Stimulated activated CD8-positive, alpha-beta memory T cell treated with anti-CD3 and anti-CD28 coated beads, Interleukin-2, amount 100 ng/mL, for 48 hours (primary cell): ENCODE measurements at regions not wholly inside any gene's neighbourhood (a gene's known extent, or its start where the extent isn't known, plus 50 kb on each side); places are given as distances from the start of the nearest gene placed in this dataset.

Experiments
- DNase-seq, 2 donors: peaks; one replicate each; pipeline ENCODE4 v3.0.0-alpha.2; 2020; ENCODE audit warnings: low read depth in 2 of 2

- DNase-seq = peak; percentile 46 to 57
These were observed 77.8 kb downstream of the VCPKMT start for GRCh38 chr14:50038398-50039119.

GRCh38 chr14:50039120-50039517 lies 77.3 kb downstream of the VCPKMT start:
- DNase-seq = no peak

GRCh38 chr14:50039734-50040400 lies 76.5 kb downstream of the VCPKMT start:
- DNase-seq = no peak

GRCh38 chr14:50040401-50040775 lies 76.0 kb downstream of the VCPKMT start:
- DNase-seq = no peak

- no peak for DNase-seq
These were observed 75.4 kb downstream of the VCPKMT start for GRCh38 chr14:50040895-50041465.

- DNase-seq = no peak
These were observed 74.4 kb downstream of the VCPKMT start for GRCh38 chr14:50041980-50042379.

GRCh38 chr14:50044042-50044651 lies 72.2 kb downstream of the VCPKMT start:
- no peak for DNase-seq

GRCh38 chr14:50045039-50045711 lies 71.2 kb downstream of the VCPKMT start:
- peak; percentile 64 to 68 for DNase-seq

- DNase-seq = no peak
These were observed 70.5 kb downstream of the VCPKMT start for GRCh38 chr14:50045837-50046236.

GRCh38 chr14:50047274-50047676 lies 69.1 kb downstream of the VCPKMT start:
- no peak for DNase-seq

- no peak for DNase-seq
These were observed 67.3 kb downstream of the VCPKMT start for GRCh38 chr14:50049093-50049492.

- DNase-seq = no peak
These were observed 66.4 kb downstream of the VCPKMT start for GRCh38 chr14:50049703-50050570.

- no peak for DNase-seq
These were observed 65.3 kb downstream of the VCPKMT start for GRCh38 chr14:50051106-50051505.

- DNase-seq = no peak
These were observed 64.7 kb downstream of the VCPKMT start for GRCh38 chr14:50051706-50052105.

- no peak for DNase-seq
These were observed 63.9 kb downstream of the VCPKMT start for GRCh38 chr14:50052517-50052916.

GRCh38 chr14:50053935-50054334 lies 62.4 kb downstream of the VCPKMT start:
- DNase-seq = no peak

- no peak for DNase-seq
These were observed 60.7 kb downstream of the VCPKMT start for GRCh38 chr14:50055461-50056228.

GRCh38 chr14:50056435-50056834 lies 59.9 kb downstream of the VCPKMT start:
- DNase-seq = no peak

- DNase-seq = no peak
These were observed 59.0 kb downstream of the VCPKMT start for GRCh38 chr14:50057331-50057730.

GRCh38 chr14:50058113-50058512 lies 58.3 kb downstream of the VCPKMT start:
- no peak for DNase-seq
